ENCODE measurements at regions not wholly inside any gene's neighbourhood (a gene's known extent, or its start where the extent isn't known, plus 50 kb on each side); places are given as distances from the start of the nearest gene placed in this dataset.

- no peak overlapping the region for H3K4me3 ChIP-seq
- peaks cover 16% of the 10 kb centered on the region for H3K9me3 ChIP-seq (replicated peaks)
- peaks cover 5% of the 10 kb centered on the region for H3K27me3 ChIP-seq (ENCODE audit: low read depth)
- DNase-seq: no peak
- no peaks in the 10 kb centered on the region for H3K4me1 ChIP-seq
- intact Hi-C loops (cut with micrococcal nuclease): no loop called here
- H3K27ac ChIP-seq (replicated peaks): no peak overlapping the region
- no peaks in the 10 kb centered on the region for H3K36me3 ChIP-seq
- no peak for TF ChIP-seq CTCF (IDR thresholded peaks at IDR 0.05; ENCODE audit: borderline replicate concordance)
These were observed 126.4 kb upstream of the ZBED5 start for GRCh38 chr11:10984250-10984649.

GRCh38 chr11:10982704-10983510, 125.1 kb upstream of the ZBED5 start:
- TF ChIP-seq CTCF (IDR thresholded peaks at IDR 0.05; ENCODE audit: borderline replicate concordance): no peak
- Histone ChIP-seq H3K4me3 (no peak overlapping the region), H3K27ac (replicated peaks) (no peak overlapping the region), H3K27me3 (ENCODE audit: low read depth) (no peaks in the 10 kb centered on the region), H3K9me3 (replicated peaks) (peaks cover 16% of the 10 kb centered on the region), H3K36me3 (no peaks in the 10 kb centered on the region), H3K4me1 (no peaks in the 10 kb centered on the region)
- DNase-seq: no peak
- intact Hi-C loops (cut with micrococcal nuclease): no loop called here

DNA sequence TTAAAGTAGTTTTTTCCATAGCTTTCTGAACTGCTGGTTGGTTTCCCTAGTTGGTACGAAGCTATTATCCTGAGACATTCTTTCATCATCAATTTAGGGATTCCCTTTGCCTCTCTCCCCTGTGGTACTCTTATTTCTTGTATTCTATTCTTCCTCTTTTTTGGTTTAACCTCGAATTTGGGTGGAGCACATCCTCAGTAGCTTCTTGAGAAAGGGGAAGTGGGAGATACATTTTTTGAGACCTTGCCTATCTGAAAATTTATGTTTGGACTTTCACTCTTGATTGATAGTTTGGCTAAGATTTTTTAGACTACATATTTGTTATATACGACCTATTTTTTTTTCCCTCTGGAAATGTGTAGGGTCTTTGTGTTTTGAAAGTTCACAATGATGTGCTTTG, 121.7 kb upstream of the ZBED5 start:
- Histone ChIP-seq H3K9me3 (replicated peaks) (peaks cover 28% of the 10 kb centered on the region), H3K27me3 (ENCODE audit: low read depth) (no peaks in the 10 kb centered on the region), H3K27ac (replicated peaks) (no peak overlapping the region), H3K36me3 (no peaks in the 10 kb centered on the region), H3K4me1 (peaks cover 11% of the 10 kb centered on the region), H3K4me3 (no peak overlapping the region)
- intact Hi-C loops (cut with micrococcal nuclease): no loop called here
- DNase-seq: no peak
- TF ChIP-seq CTCF (IDR thresholded peaks at IDR 0.05; ENCODE audit: borderline replicate concordance): no peak

GRCh38 chr11:10978198-10978597, 120.3 kb upstream of the ZBED5 start:
- DNase-seq: no peak
- Histone ChIP-seq H3K27ac (replicated peaks) (no peak overlapping the region), H3K4me1 (peaks cover 11% of the 10 kb centered on the region), H3K4me3 (no peak overlapping the region), H3K9me3 (replicated peaks) (peaks cover 28% of the 10 kb centered on the region), H3K27me3 (ENCODE audit: low read depth) (no peaks in the 10 kb centered on the region), H3K36me3 (no peaks in the 10 kb centered on the region)
- intact Hi-C loops (cut with micrococcal nuclease): no loop called here
- no peak for TF ChIP-seq CTCF (IDR thresholded peaks at IDR 0.05; ENCODE audit: borderline replicate concordance)

GRCh38 chr11:10975287-10975721, 117.5 kb upstream of the ZBED5 start:
- peaks cover 11% of the 10 kb centered on the region for H3K4me1 ChIP-seq
- intact Hi-C loops (cut with micrococcal nuclease): no loop called here
- peak overlapping the region; percentile 23 for H3K27ac ChIP-seq (replicated peaks)
- H3K36me3 ChIP-seq: no peaks in the 10 kb centered on the region
- H3K9me3 ChIP-seq (replicated peaks): peaks cover 22% of the 10 kb centered on the region
- TF ChIP-seq CTCF (IDR thresholded peaks at IDR 0.05; ENCODE audit: borderline replicate concordance): no peak
- no peaks in the 10 kb centered on the region for H3K27me3 ChIP-seq (ENCODE audit: low read depth)
- no peak overlapping the region for H3K4me3 ChIP-seq
- DNase-seq: no peak
